ENCODE measurements at regions not wholly inside any gene's neighbourhood (a gene's known extent, or its start where the extent isn't known, plus 50 kb on each side); places are given as distances from the start of the nearest gene placed in this dataset.

GRCh38 chr4:153137677-153138630, 66.3 kb upstream of the TRIM2 start:
- no peak for DNase-seq (ENCODE audit: low read depth in 2 of 2)

- no peak for DNase-seq (ENCODE audit: low read depth in 2 of 2)
Observed at GRCh38 chr4:153138736-153139135, 65.5 kb upstream of the TRIM2 start.

- DNase-seq (ENCODE audit: low read depth in 2 of 2) = no peak
Observed at GRCh38 chr4:153140294-153140693, 63.9 kb upstream of the TRIM2 start.

- no peak for DNase-seq (ENCODE audit: low read depth in 2 of 2)
Observed at GRCh38 chr4:153141238-153141637, 63.0 kb upstream of the TRIM2 start.

- peak in 1 of 2 experiments; percentile 57 for DNase-seq (ENCODE audit: low read depth in 2 of 2)
Observed at GRCh38 chr4:153142700-153143438, 61.4 kb upstream of the TRIM2 start.

- DNase-seq (ENCODE audit: low read depth in 2 of 2) = peak; percentile 69 to 79
Observed at GRCh38 chr4:153143527-153144348, 60.5 kb upstream of the TRIM2 start.

GRCh38 chr4:153146031-153146430, 58.2 kb upstream of the TRIM2 start:
- no peak for DNase-seq (ENCODE audit: low read depth in 2 of 2)

- no peak for DNase-seq (ENCODE audit: low read depth in 2 of 2)
Observed at GRCh38 chr4:153146961-153147360, 57.3 kb upstream of the TRIM2 start.

GRCh38 chr4:153148791-153149190, 55.5 kb upstream of the TRIM2 start:
- DNase-seq (ENCODE audit: low read depth in 2 of 2) = no peak

GRCh38 chr4:153151535-153152455, 52.4 kb upstream of the TRIM2 start:
- DNase-seq (ENCODE audit: low read depth in 2 of 2) = no peak

- DNase-seq (ENCODE audit: low read depth in 2 of 2) = no peak
Observed at GRCh38 chr4:153152501-153153338, 51.5 kb upstream of the TRIM2 start.

- no peak for DNase-seq (ENCODE audit: low read depth in 2 of 2)
Observed at GRCh38 chr4:153153339-153153871, 50.8 kb upstream of the TRIM2 start.

- DNase-seq (ENCODE audit: low read depth in 2 of 2) = no peak
Observed at GRCh38 chr4:153154007-153154975, 50.0 kb upstream of the TRIM2 start.

Data from fibroblast of skin of left biceps (primary cell).